Liver (tissue), 8 donors: ENCODE measurements at regions not wholly inside any gene's neighbourhood (a gene's known extent, or its start where the extent isn't known, plus 50 kb on each side); places are given as distances from the start of the nearest gene placed in this dataset.

Experiments used
- DNase-seq: peaks from one replicate; pipeline ENCODE4 v3.0.0-alpha.2; 2017; ENCODE audit warnings: low spot score
- H3K27ac ChIP-seq, 2 donors: one replicate each; pipeline ENCODE4 v1.7.0; 2013; ENCODE audit warnings: inconsistent platforms in 2 of 2, low read length in 2 of 2, control low read depth in 1 of 2, low read depth in 1 of 2, mild to moderate bottlenecking in 1 of 2
- H3K27me3 ChIP-seq, 4 donors: one replicate each; pipeline versions ENCODE4 v1.6.1 to v1.7.0; 2013; ENCODE audit warnings: low read length in 3 of 4, inconsistent platforms in 1 of 4, mild to moderate bottlenecking in 1 of 4, moderate library complexity in 1 of 4; ENCODE audit not compliant: control insufficient read depth in 4 of 4, insufficient read depth in 4 of 4
- H3K36me3 ChIP-seq, 4 donors: one replicate each; pipeline versions ENCODE4 v1.6.1 to v1.7.0; 2013; ENCODE audit warnings: low read length in 3 of 4, mild to moderate bottlenecking in 3 of 4, low read depth in 1 of 4, moderate library complexity in 1 of 4; ENCODE audit not compliant: control insufficient read depth in 4 of 4, insufficient read depth in 3 of 4
- H3K4me1 ChIP-seq, 4 donors: one replicate each; pipeline versions ENCODE4 v1.6.1 to v1.7.0; 2013; ENCODE audit warnings: low read length in 3 of 4, mild to moderate bottlenecking in 3 of 4, moderate library complexity in 1 of 4; ENCODE audit not compliant: control insufficient read depth in 4 of 4, insufficient read depth in 4 of 4
- H3K4me3 ChIP-seq, 3 donors: one replicate each; pipeline versions ENCODE4 v1.6.1 to v1.7.0; 2013; ENCODE audit warnings: low read length in 3 of 3, control low read depth in 1 of 3, low read depth in 1 of 3, mild to moderate bottlenecking in 1 of 3
- H3K9ac ChIP-seq, 2 donors: one replicate each; pipeline ENCODE4 v1.7.0; 2013; ENCODE audit warnings: low read length in 2 of 2, mild to moderate bottlenecking in 2 of 2, moderate library complexity in 2 of 2, control low read depth in 1 of 2, low read depth in 1 of 2
- H3K9me3 ChIP-seq, 4 donors: one replicate each; pipeline versions ENCODE4 v1.6.1 to v1.7.0; 2013; ENCODE audit warnings: low read length in 3 of 4; ENCODE audit not compliant: control insufficient read depth in 4 of 4
- CTCF ChIP-seq: fragments of 150-350 bp; IDR thresholded peaks from 2 replicates; pipeline ENCODE4 v1.5.1; 2017; ENCODE audit warnings: improper control_type of control experiment, low read depth, low read length; ENCODE audit not compliant: missing input control
- FOXA1 ChIP-seq: IDR thresholded peaks from 2 replicates; pipeline ENCODE4 v1.6.1; 2016; ENCODE audit warnings: antibody characterized with exemption
- FOXA2 ChIP-seq: IDR thresholded peaks from 2 replicates; pipeline ENCODE4 v1.6.1; 2016; ENCODE audit warnings: antibody characterized with exemption
- GABPA ChIP-seq, 2 donors: IDR thresholded peaks in 1 of 2; conservative IDR thresholded peaks in 1 of 2; 2 replicates each; pipeline ENCODE4 v1.6.1; 2016; ENCODE audit warnings: antibody characterized with exemption in 2 of 2, mild to moderate bottlenecking in 1 of 2, moderate library complexity in 1 of 2
- HNF4A ChIP-seq, 2 donors: conservative IDR thresholded peaks; 2 replicates each; pipeline ENCODE4 v1.6.1; 2016; ENCODE audit warnings: antibody characterized with exemption in 2 of 2, mild to moderate bottlenecking in 2 of 2
- MAX ChIP-seq: IDR thresholded peaks from 2 replicates; pipeline ENCODE4 v1.6.1; 2016; ENCODE audit warnings: antibody characterized with exemption
- SP1 ChIP-seq: IDR thresholded peaks from 2 replicates; pipeline ENCODE4 v1.6.1; 2018; ENCODE audit warnings: antibody characterized with exemption, mild to moderate bottlenecking
- TAF1 ChIP-seq: conservative IDR thresholded peaks from 2 replicates; pipeline ENCODE4 v1.6.1; 2016; ENCODE audit warnings: antibody characterized with exemption, mild to moderate bottlenecking
- ZBTB33 ChIP-seq: IDR thresholded peaks from 2 replicates; pipeline ENCODE4 v1.6.1; 2016; ENCODE audit warnings: antibody characterized with exemption
- WGBS: extraction: QIAGEN DNeasy Blood & Tissue Kit; methylation state at CpG from one replicate; pipeline ENCODE4 v1.1.7; 2013; 5-methylcytosine and 5-hydroxymethylcytosine counted together
- donor health status: healthy.
- donor health status: healthy.
- donor health status: healthy.
- donor health status: healthy.
- donor health status: healthy.

- no peak overlapping the region for H3K4me3 ChIP-seq
- 56% methylated on average over 3 of the region's 3 CpGs for WGBS
- no peaks in the 10 kb centered on the region for H3K36me3 ChIP-seq
- no peak overlapping the region for H3K27ac ChIP-seq
- DNase-seq, result no peak
- H3K9ac ChIP-seq, result no peak overlapping the region
- no peak for TF ChIP-seq ZBTB33
- no peak for TF ChIP-seq SP1
- no peak for TF ChIP-seq FOXA1
- no peak for TF ChIP-seq TAF1
- TF ChIP-seq MAX, result no peak
- TF ChIP-seq FOXA2, result no peak
- no peak for TF ChIP-seq GABPA (IDR thresholded peaks at IDR 0.05 in 1 of 2, conservative IDR thresholded peaks at IDR 0.05 in 1 of 2)
- TF ChIP-seq CTCF, result no peak
- H3K27me3 ChIP-seq, result peaks cover 0 to 2% (median 0%) of the 10 kb centered on the region in 4 donors
- no peaks in the 10 kb centered on the region for H3K9me3 ChIP-seq
- no peaks in the 10 kb centered on the region for H3K4me1 ChIP-seq
Observed at GRCh38 chr13:106865716-106866440, 297.9 kb upstream of the ARGLU1 start.

GRCh38 chr13:106859533-106859904 is 291.6 kb upstream of the ARGLU1 start:
- H3K36me3 ChIP-seq, result no peaks in the 10 kb centered on the region
- 38% methylated on average over 4 of the region's 4 CpGs for WGBS
- H3K9me3 ChIP-seq, result peaks cover 0 to 3% (median 0%) of the 10 kb centered on the region in 4 donors
- no peak for TF ChIP-seq MAX
- no peak for TF ChIP-seq GABPA (IDR thresholded peaks at IDR 0.05 in 1 of 2, conservative IDR thresholded peaks at IDR 0.05 in 1 of 2)
- no peak for TF ChIP-seq HNF4A (conservative IDR thresholded peaks at IDR 0.05)
- TF ChIP-seq ZBTB33, result no peak
- H3K4me3 ChIP-seq, result no peak overlapping the region
- no peak for DNase-seq
- H3K4me1 ChIP-seq, result no peaks in the 10 kb centered on the region
- H3K9ac ChIP-seq, result no peak overlapping the region
- no peak overlapping the region for H3K27ac ChIP-seq
- no peaks in the 10 kb centered on the region for H3K27me3 ChIP-seq
